PFSK-1 (cell line): ENCODE measurements at regions not wholly inside any gene's neighbourhood (a gene's known extent, or its start where the extent isn't known, plus 50 kb on each side); places are given as distances from the start of the nearest gene placed in this dataset.

ENCODE experiments used
- FOXP2 ChIP-seq: optimal IDR thresholded peaks from 2 replicates; pipeline ENCODE3; 2011; ENCODE audit warnings: borderline replicate concordance, control low read depth, inconsistent platforms; ENCODE audit not compliant: insufficient read depth; ENCODE audit errors: extremely low read length, extremely low read depth
- POLR2AphosphoS5 ChIP-seq: IDR thresholded peaks from 2 replicates; pipeline ENCODE4 v1.6.1; 2012; ENCODE audit warnings: low read depth, mild to moderate bottlenecking, control low read depth, low read length, moderate library complexity
- SIN3A ChIP-seq: IDR thresholded peaks from 2 replicates; pipeline ENCODE4 v1.6.1; 2012; ENCODE audit warnings: mild to moderate bottlenecking, low read length, moderate library complexity, borderline replicate concordance; ENCODE audit not compliant: insufficient read depth
- TAF1 ChIP-seq: IDR thresholded peaks from 2 replicates; pipeline ENCODE4 v1.6.1; 2012; ENCODE audit warnings: low read length, control low read depth, borderline replicate concordance; ENCODE audit not compliant: insufficient read depth
- TF ChIP-seq, protein P1 (sequence below), 2 experiments: IDR thresholded peaks; 2 replicates each; pipeline versions ENCODE4 v1.6.1 to v1.8.0; 2011 to 2012; ENCODE audit warnings: low read depth in 2 of 2, low read length in 2 of 2, control low read depth in 1 of 2, inconsistent platforms in 1 of 2, mild to moderate bottlenecking in 1 of 2, moderate library complexity in 1 of 2; ENCODE audit not compliant: insufficient read depth in 1 of 2

- TF ChIP-seq, protein P1, sequence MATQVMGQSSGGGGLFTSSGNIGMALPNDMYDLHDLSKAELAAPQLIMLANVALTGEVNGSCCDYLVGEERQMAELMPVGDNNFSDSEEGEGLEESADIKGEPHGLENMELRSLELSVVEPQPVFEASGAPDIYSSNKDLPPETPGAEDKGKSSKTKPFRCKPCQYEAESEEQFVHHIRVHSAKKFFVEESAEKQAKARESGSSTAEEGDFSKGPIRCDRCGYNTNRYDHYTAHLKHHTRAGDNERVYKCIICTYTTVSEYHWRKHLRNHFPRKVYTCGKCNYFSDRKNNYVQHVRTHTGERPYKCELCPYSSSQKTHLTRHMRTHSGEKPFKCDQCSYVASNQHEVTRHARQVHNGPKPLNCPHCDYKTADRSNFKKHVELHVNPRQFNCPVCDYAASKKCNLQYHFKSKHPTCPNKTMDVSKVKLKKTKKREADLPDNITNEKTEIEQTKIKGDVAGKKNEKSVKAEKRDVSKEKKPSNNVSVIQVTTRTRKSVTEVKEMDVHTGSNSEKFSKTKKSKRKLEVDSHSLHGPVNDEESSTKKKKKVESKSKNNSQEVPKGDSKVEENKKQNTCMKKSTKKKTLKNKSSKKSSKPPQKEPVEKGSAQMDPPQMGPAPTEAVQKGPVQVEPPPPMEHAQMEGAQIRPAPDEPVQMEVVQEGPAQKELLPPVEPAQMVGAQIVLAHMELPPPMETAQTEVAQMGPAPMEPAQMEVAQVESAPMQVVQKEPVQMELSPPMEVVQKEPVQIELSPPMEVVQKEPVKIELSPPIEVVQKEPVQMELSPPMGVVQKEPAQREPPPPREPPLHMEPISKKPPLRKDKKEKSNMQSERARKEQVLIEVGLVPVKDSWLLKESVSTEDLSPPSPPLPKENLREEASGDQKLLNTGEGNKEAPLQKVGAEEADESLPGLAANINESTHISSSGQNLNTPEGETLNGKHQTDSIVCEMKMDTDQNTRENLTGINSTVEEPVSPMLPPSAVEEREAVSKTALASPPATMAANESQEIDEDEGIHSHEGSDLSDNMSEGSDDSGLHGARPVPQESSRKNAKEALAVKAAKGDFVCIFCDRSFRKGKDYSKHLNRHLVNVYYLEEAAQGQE (IDR thresholded peaks at IDR 0.05; ENCODE audit: insufficient read depth in 1 of 2, low read depth in 2 of 2, low read length in 2 of 2), result no peak
- TF ChIP-seq SIN3A (no peak), TAF1 (no peak)
These were observed 54.0 kb upstream of the PDE3A start for GRCh38 chr12:20314328-20314727.

DNA sequence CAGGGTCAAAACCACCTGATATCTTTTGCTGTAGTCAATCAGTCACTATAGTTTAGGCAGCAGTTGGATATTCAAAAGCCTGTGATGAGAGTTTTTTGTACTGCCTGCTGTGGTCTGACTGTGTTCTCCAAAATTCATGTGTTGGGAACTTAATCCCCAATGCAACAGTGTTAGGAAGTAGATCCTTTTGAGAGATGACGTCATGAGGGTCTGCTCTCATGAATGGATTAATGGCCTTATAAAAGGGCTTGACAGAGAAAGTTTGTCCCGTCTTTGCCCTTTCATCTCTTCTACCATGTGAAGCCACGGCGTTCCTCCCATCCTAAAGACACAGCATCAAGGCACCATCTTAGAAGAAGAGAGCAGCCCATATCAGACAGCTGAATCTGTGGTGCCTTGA lies 50.8 kb upstream of the PDE3A start:
- TF ChIP-seq, protein P1 (IDR thresholded peaks at IDR 0.05; ENCODE audit: insufficient read depth in 1 of 2, low read depth in 2 of 2, low read length in 2 of 2), result no peak
- TF ChIP-seq SIN3A, result no peak
- no peak for TF ChIP-seq FOXP2
- TF ChIP-seq TAF1, result no peak
- no peak for TF ChIP-seq POLR2AphosphoS5
